ENCODE measurements at regions not wholly inside any gene's neighbourhood (a gene's known extent, or its start where the extent isn't known, plus 50 kb on each side); places are given as distances from the start of the nearest gene placed in this dataset.

GRCh38 chr9:28839778-28840430 is 1266.6 kb upstream of the C9orf72 start:
- H3K9me1 ChIP-seq (replicated peaks; ENCODE audit: control insufficient read depth, extremely low read depth, insufficient read depth, low read length) = no peaks in the 10 kb centered on the region
- BruUV-seq (replicated peaks) = no TSS peak
- dilution Hi-C loops (cut with MboI; ENCODE audit: extremely low pct_ligation_motif_present, low sequenced_read_pairs) = no loop called here

More at GRCh38 chr9:28839778-28840430, 1266.6 kb upstream of the C9orf72 start:
- H3K4me1 ChIP-seq (ENCODE audit: control insufficient read depth, extremely low read depth, insufficient read depth, low read length) = no peaks in the 10 kb centered on the region
- H4K20me1 ChIP-seq (replicated peaks; ENCODE audit: control insufficient read depth, extremely low read depth, insufficient read depth, low read length) = no peaks in the 10 kb centered on the region
- H3K36me3 ChIP-seq (ENCODE audit: control insufficient read depth in 2 of 2, extremely low read depth in 1 of 2, insufficient read depth in 2 of 2, low read length in 2 of 2) = no peaks in the 10 kb centered on the region
- FAIRE-seq = no peak
- TF ChIP-seq GATA2 (IDR thresholded peaks at IDR 0.05; ENCODE audit: insufficient read depth, insufficient read length, low read depth, low read length) (no peak), POLR2A (IDR thresholded peaks at IDR 0.05; ENCODE audit: low read depth, low read length) (no peak), MAX (IDR thresholded peaks at IDR 0.05; ENCODE audit: insufficient read depth, insufficient read length) (no peak), CTCF (IDR thresholded peaks at IDR 0.05; ENCODE audit: extremely low read depth in 1 of 2, insufficient read depth in 1 of 2, low read depth in 1 of 2, low read length in 2 of 2) (no peak), EZH2 (IDR thresholded peaks at IDR 0.05; ENCODE audit: borderline replicate concordance, low read depth, low read length, severe bottlenecking) (no peak), JUN (IDR thresholded peaks at IDR 0.05; ENCODE audit: borderline replicate concordance, insufficient read depth, insufficient read length, low read depth) (no peak), POLR2AphosphoS5 (IDR thresholded peaks at IDR 0.05; ENCODE audit: insufficient read depth, low read depth, low read length) (no peak), MYC (IDR thresholded peaks at IDR 0.05; ENCODE audit: low read depth, low read length) (no peak), FOS (IDR thresholded peaks at IDR 0.05; ENCODE audit: borderline replicate concordance, insufficient read depth, low read length) (no peak)
- no peak overlapping the region for H3K4me2 ChIP-seq (ENCODE audit: insufficient read depth, low read length)
- CTCF ChIA-PET = no interaction called here
- POLR2A ChIA-PET = no interaction called here
- no peak overlapping the region for H3K27ac ChIP-seq (ENCODE audit: insufficient read depth, low read depth, low read length)
- DNase-seq (ENCODE audit: low read depth, low spot score) = no peak
- no peak overlapping the region for H3K4me3 ChIP-seq (replicated peaks in 1 of 3; ENCODE audit: insufficient read depth in 1 of 3, low read depth in 1 of 3, low read length in 3 of 3)
- H3K79me2 ChIP-seq (ENCODE audit: control insufficient read depth, insufficient read depth, low read length) = no peaks in the 10 kb centered on the region
- H3K9me3 ChIP-seq (replicated peaks; ENCODE audit: control insufficient read depth, insufficient read depth, low read length) = no peaks in the 10 kb centered on the region
- no peak overlapping the region for H3K9ac ChIP-seq (replicated peaks; ENCODE audit: extremely low read depth, insufficient read depth, low read length)
- intact Hi-C loops (cut with micrococcal nuclease) = no loop called here
- H2AFZ ChIP-seq (ENCODE audit: low read depth, low read length) = no peak overlapping the region
- H3K27me3 ChIP-seq (ENCODE audit: control insufficient read depth in 2 of 2, insufficient read depth in 2 of 2, low read length in 2 of 2) = no peaks in the 10 kb centered on the region
